ENCODE measurements at regions not wholly inside any gene's neighbourhood (a gene's known extent, or its start where the extent isn't known, plus 50 kb on each side); places are given as distances from the start of the nearest gene placed in this dataset.

DNA sequence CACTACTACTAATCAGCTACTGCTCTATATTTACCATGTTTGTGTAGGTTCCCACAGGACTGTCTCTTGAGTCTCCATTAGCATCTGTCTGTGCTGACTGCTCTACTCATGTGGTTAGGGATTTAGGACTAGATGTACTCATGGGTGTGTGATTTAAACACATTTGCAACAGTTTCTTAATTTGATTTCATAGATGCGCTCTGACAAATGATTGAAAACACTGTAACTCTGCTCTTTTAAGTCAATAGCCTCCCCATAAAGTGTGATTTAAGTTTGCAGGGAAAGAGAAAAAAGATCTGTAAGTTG, 809.3 kb downstream of the NCAM2 start:
- Histone ChIP-seq H2AFZ (ENCODE audit: insufficient read depth, low read depth, low read length, poor library complexity, severe bottlenecking) (no peak overlapping the region), H3K27me3 (ENCODE audit: control insufficient read depth in 2 of 2, insufficient read depth in 2 of 2, low read length in 2 of 2) (no peaks in the 10 kb centered on the region), H3K79me2 (ENCODE audit: insufficient read depth, low read length) (no peaks in the 10 kb centered on the region), H3K27ac (ENCODE audit: low read depth in 1 of 2, low read length in 2 of 2) (no peak overlapping the region), H3K4me1 (ENCODE audit: control insufficient read depth in 1 of 2, insufficient read depth in 2 of 2, low read length in 2 of 2) (no peaks in the 10 kb centered on the region), H4K20me1 (ENCODE audit: insufficient read depth, low read length) (no peaks in the 10 kb centered on the region), H3K36me3 (replicated peaks in 1 of 2; ENCODE audit: control insufficient read depth in 1 of 2, insufficient read depth in 2 of 2, low read length in 2 of 2) (no peaks in the 10 kb centered on the region), H3K4me2 (replicated peaks; ENCODE audit: extremely low read depth, low read length, poor library complexity, severe bottlenecking) (no peak overlapping the region), H3K4me3 (replicated peaks in 1 of 3; ENCODE audit: low read depth in 2 of 3, low read length in 3 of 3) (no peak overlapping the region), H3K9me3 (replicated peaks in 1 of 2; ENCODE audit: control insufficient read depth in 1 of 2, insufficient read depth in 1 of 2, low read length in 2 of 2) (peaks cover 9 to 12% of the 10 kb centered on the region in 2 donors), H3K9ac (ENCODE audit: insufficient read depth, low read length, poor library complexity, severe bottlenecking) (no peak overlapping the region)
- TF ChIP-seq, protein P1, sequence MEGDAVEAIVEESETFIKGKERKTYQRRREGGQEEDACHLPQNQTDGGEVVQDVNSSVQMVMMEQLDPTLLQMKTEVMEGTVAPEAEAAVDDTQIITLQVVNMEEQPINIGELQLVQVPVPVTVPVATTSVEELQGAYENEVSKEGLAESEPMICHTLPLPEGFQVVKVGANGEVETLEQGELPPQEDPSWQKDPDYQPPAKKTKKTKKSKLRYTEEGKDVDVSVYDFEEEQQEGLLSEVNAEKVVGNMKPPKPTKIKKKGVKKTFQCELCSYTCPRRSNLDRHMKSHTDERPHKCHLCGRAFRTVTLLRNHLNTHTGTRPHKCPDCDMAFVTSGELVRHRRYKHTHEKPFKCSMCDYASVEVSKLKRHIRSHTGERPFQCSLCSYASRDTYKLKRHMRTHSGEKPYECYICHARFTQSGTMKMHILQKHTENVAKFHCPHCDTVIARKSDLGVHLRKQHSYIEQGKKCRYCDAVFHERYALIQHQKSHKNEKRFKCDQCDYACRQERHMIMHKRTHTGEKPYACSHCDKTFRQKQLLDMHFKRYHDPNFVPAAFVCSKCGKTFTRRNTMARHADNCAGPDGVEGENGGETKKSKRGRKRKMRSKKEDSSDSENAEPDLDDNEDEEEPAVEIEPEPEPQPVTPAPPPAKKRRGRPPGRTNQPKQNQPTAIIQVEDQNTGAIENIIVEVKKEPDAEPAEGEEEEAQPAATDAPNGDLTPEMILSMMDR (IDR thresholded peaks at IDR 0.05): no peak
- H3K27ac Mint-ChIP-seq: no peak overlapping the region
- no peak overlapping the region for H3K4me3 Mint-ChIP-seq
- DNase-seq: no peak
- no CpG with 5 or more reads among the region's 1 CpG for WGBS (ENCODE audit: insufficient coverage)
- no peaks in the 10 kb centered on the region for H3K36me3 Mint-ChIP-seq
- intact Hi-C loops (cut with micrococcal nuclease): no loop called here
- H3K9me3 Mint-ChIP-seq: peaks cover 2 to 13% (median 8%) of the 10 kb centered on the region in 7 donors
- H3K4me1 Mint-ChIP-seq: no peaks in the 10 kb centered on the region
- peaks cover 0 to 2% (median 0%) of the 10 kb centered on the region in 3 donors for H3K27me3 Mint-ChIP-seq (ENCODE audit: low read depth in 3 of 3)

DNA sequence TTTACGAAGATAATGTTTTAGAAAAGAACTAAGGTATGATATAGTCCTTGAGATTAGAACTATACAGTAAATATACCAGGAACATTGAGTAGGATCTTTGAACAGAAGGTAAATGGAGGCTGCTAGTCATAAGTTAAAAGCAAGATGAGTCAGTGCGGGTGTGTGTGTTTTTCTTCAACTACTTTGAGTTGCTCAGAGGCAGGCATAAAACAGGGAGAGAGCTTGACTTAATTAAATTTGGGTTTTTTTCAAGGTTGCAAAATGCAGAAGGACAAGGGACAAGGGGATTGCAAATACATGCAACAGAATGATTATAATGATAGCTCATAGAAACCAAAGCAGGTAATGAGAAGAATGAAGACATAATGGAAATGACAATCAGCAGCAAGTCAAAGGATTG, 815.1 kb downstream of the NCAM2 start:
- Histone ChIP-seq H3K27ac (ENCODE audit: low read depth in 1 of 2, low read length in 2 of 2) (no peak overlapping the region), H3K79me2 (ENCODE audit: insufficient read depth, low read length) (no peaks in the 10 kb centered on the region), H4K20me1 (ENCODE audit: insufficient read depth, low read length) (no peaks in the 10 kb centered on the region), H3K27me3 (ENCODE audit: control insufficient read depth in 2 of 2, insufficient read depth in 2 of 2, low read length in 2 of 2) (no peaks in the 10 kb centered on the region), H3K36me3 (replicated peaks in 1 of 2; ENCODE audit: control insufficient read depth in 1 of 2, insufficient read depth in 2 of 2, low read length in 2 of 2) (no peaks in the 10 kb centered on the region), H3K9me3 (replicated peaks in 1 of 2; ENCODE audit: control insufficient read depth in 1 of 2, insufficient read depth in 1 of 2, low read length in 2 of 2) (no peaks in the 10 kb centered on the region), H3K4me1 (ENCODE audit: control insufficient read depth in 1 of 2, insufficient read depth in 2 of 2, low read length in 2 of 2) (no peaks in the 10 kb centered on the region), H3K4me3 (replicated peaks in 1 of 3; ENCODE audit: low read depth in 2 of 3, low read length in 3 of 3) (no peak overlapping the region), H2AFZ (ENCODE audit: insufficient read depth, low read depth, low read length, poor library complexity, severe bottlenecking) (no peak overlapping the region), H3K9ac (ENCODE audit: insufficient read depth, low read length, poor library complexity, severe bottlenecking) (no peak overlapping the region), H3K4me2 (replicated peaks; ENCODE audit: extremely low read depth, low read length, poor library complexity, severe bottlenecking) (no peak overlapping the region)
- H3K9me3 Mint-ChIP-seq: peaks cover 0 to 7% (median 0%) of the 10 kb centered on the region in 7 donors
- no peak overlapping the region for H3K4me3 Mint-ChIP-seq
- peaks cover 0 to 2% (median 0%) of the 10 kb centered on the region in 3 donors for H3K27me3 Mint-ChIP-seq (ENCODE audit: low read depth in 3 of 3)
- H3K4me1 Mint-ChIP-seq: no peaks in the 10 kb centered on the region
- H3K36me3 Mint-ChIP-seq: no peaks in the 10 kb centered on the region
- no peak for DNase-seq
- TF ChIP-seq, protein P1 (IDR thresholded peaks at IDR 0.05): no peak
- intact Hi-C loops (cut with micrococcal nuclease): no loop called here
- WGBS (ENCODE audit: insufficient coverage): 86% methylated on average over 1 of the region's 2 CpGs
- no peak overlapping the region for H3K27ac Mint-ChIP-seq
